Lower leg skin (tissue), 3 donors: ENCODE measurements at regions not wholly inside any gene's neighbourhood (a gene's known extent, or its start where the extent isn't known, plus 50 kb on each side); places are given as distances from the start of the nearest gene placed in this dataset.

Source experiments
- CTCF ChIP-seq, 3 donors: fragments of 450-650 bp; IDR thresholded peaks; one replicate each; pipeline ENCODE4 v1.5.1; 2016; ENCODE audit warnings: antibody characterized with exemption in 3 of 3, mild to moderate bottlenecking in 3 of 3, moderate library complexity in 2 of 3
- POLR2A ChIP-seq, 2 donors: fragments of 450-650 bp; IDR thresholded peaks; one replicate each; pipeline ENCODE4 v1.6.1; 2016 to 2017; ENCODE audit warnings: antibody characterized with exemption in 2 of 2, mild to moderate bottlenecking in 1 of 2, moderate library complexity in 1 of 2

GRCh38 chr18:56327191-56327885 lies 311.1 kb downstream of the TXNL1 start:
- TF ChIP-seq CTCF (IDR thresholded peaks at IDR 0.05) (no peak), POLR2A (IDR thresholded peaks at IDR 0.05) (no peak)
